ENCODE measurements at regions not wholly inside any gene's neighbourhood (a gene's known extent, or its start where the extent isn't known, plus 50 kb on each side); places are given as distances from the start of the nearest gene placed in this dataset.

- H3K4me1 ChIP-seq (ENCODE audit: control insufficient read depth, extremely low read depth, insufficient read depth, low read length), result no peaks in the 10 kb centered on the region
- no peak overlapping the region for H2AFZ ChIP-seq (ENCODE audit: low read length)
- no peak for TF ChIP-seq EZH2 (IDR thresholded peaks at IDR 0.05; ENCODE audit: low read length, missing control alignments)
- no peak for TF ChIP-seq CTCF (conservative IDR thresholded peaks at IDR 0.05 in 1 of 2, IDR thresholded peaks at IDR 0.05 in 1 of 2; ENCODE audit: low read depth in 1 of 2, low read length in 2 of 2)
- no peaks in the 10 kb centered on the region for H3K9me3 ChIP-seq (ENCODE audit: control insufficient read depth, insufficient read depth, low read depth, low read length)
- no peak overlapping the region for H3K9ac ChIP-seq (ENCODE audit: insufficient read depth, low read length)
- no peak for DNase-seq (ENCODE audit: low read depth in 2 of 2)
- no peaks in the 10 kb centered on the region for H3K27me3 ChIP-seq (ENCODE audit: control insufficient read depth, insufficient read depth, low read length)
- H3K36me3 ChIP-seq (ENCODE audit: control insufficient read depth, insufficient read depth, low read length), result no peaks in the 10 kb centered on the region
- H3K4me2 ChIP-seq (ENCODE audit: extremely low read depth, insufficient read depth, low read length), result no peak overlapping the region
- no peak overlapping the region for H3K27ac ChIP-seq (ENCODE audit: insufficient read depth, low read length)
- H4K20me1 ChIP-seq (ENCODE audit: control insufficient read depth, extremely low read depth, insufficient read depth, low read length), result no peaks in the 10 kb centered on the region
- no peak overlapping the region for H3K4me3 ChIP-seq (replicated peaks in 1 of 4; ENCODE audit: control extremely low read depth in 1 of 4, insufficient read depth in 1 of 4, low read depth in 3 of 4, low read length in 4 of 4)
- no peaks in the 10 kb centered on the region for H3K79me2 ChIP-seq (ENCODE audit: control insufficient read depth, insufficient read depth, low read length)
Measured at GRCh38 chr2:144632809-144633208, 112.9 kb upstream of the ZEB2 start.

- Histone ChIP-seq H3K27ac (ENCODE audit: insufficient read depth, low read length) (no peak overlapping the region), H3K36me3 (ENCODE audit: control insufficient read depth, insufficient read depth, low read length) (no peaks in the 10 kb centered on the region), H3K27me3 (ENCODE audit: control insufficient read depth, insufficient read depth, low read length) (no peaks in the 10 kb centered on the region), H3K4me3 (replicated peaks in 1 of 4; ENCODE audit: control extremely low read depth in 1 of 4, insufficient read depth in 1 of 4, low read depth in 3 of 4, low read length in 4 of 4) (no peak overlapping the region), H3K9ac (ENCODE audit: insufficient read depth, low read length) (no peak overlapping the region), H3K4me1 (ENCODE audit: control insufficient read depth, extremely low read depth, insufficient read depth, low read length) (no peaks in the 10 kb centered on the region), H3K9me3 (ENCODE audit: control insufficient read depth, insufficient read depth, low read depth, low read length) (no peaks in the 10 kb centered on the region), H2AFZ (ENCODE audit: low read length) (no peak overlapping the region), H3K4me2 (ENCODE audit: extremely low read depth, insufficient read depth, low read length) (no peak overlapping the region), H4K20me1 (ENCODE audit: control insufficient read depth, extremely low read depth, insufficient read depth, low read length) (no peaks in the 10 kb centered on the region), H3K79me2 (ENCODE audit: control insufficient read depth, insufficient read depth, low read length) (no peaks in the 10 kb centered on the region)
- TF ChIP-seq EZH2 (IDR thresholded peaks at IDR 0.05; ENCODE audit: low read length, missing control alignments) (no peak), CTCF (conservative IDR thresholded peaks at IDR 0.05 in 1 of 2, IDR thresholded peaks at IDR 0.05 in 1 of 2; ENCODE audit: low read depth in 1 of 2, low read length in 2 of 2) (no peak)
- DNase-seq (ENCODE audit: low read depth in 2 of 2), result no peak
Measured at GRCh38 chr2:144631636-144632035, 111.7 kb upstream of the ZEB2 start.

GRCh38 chr2:144630459-144631215 is 110.7 kb upstream of the ZEB2 start:
- no peak for DNase-seq (ENCODE audit: low read depth in 2 of 2)
- Histone ChIP-seq H4K20me1 (ENCODE audit: control insufficient read depth, extremely low read depth, insufficient read depth, low read length) (no peaks in the 10 kb centered on the region), H3K4me2 (ENCODE audit: extremely low read depth, insufficient read depth, low read length) (no peak overlapping the region), H3K79me2 (ENCODE audit: control insufficient read depth, insufficient read depth, low read length) (no peaks in the 10 kb centered on the region), H3K4me1 (ENCODE audit: control insufficient read depth, extremely low read depth, insufficient read depth, low read length) (no peaks in the 10 kb centered on the region), H3K9ac (ENCODE audit: insufficient read depth, low read length) (no peak overlapping the region), H3K36me3 (ENCODE audit: control insufficient read depth, insufficient read depth, low read length) (no peaks in the 10 kb centered on the region), H3K4me3 (replicated peaks in 1 of 4; ENCODE audit: control extremely low read depth in 1 of 4, insufficient read depth in 1 of 4, low read depth in 3 of 4, low read length in 4 of 4) (no peak overlapping the region), H2AFZ (ENCODE audit: low read length) (no peak overlapping the region), H3K27me3 (ENCODE audit: control insufficient read depth, insufficient read depth, low read length) (no peaks in the 10 kb centered on the region), H3K9me3 (ENCODE audit: control insufficient read depth, insufficient read depth, low read depth, low read length) (no peaks in the 10 kb centered on the region), H3K27ac (ENCODE audit: insufficient read depth, low read length) (no peak overlapping the region)
- no peak for TF ChIP-seq EZH2 (IDR thresholded peaks at IDR 0.05; ENCODE audit: low read length, missing control alignments)
- TF ChIP-seq CTCF (conservative IDR thresholded peaks at IDR 0.05 in 1 of 2, IDR thresholded peaks at IDR 0.05 in 1 of 2; ENCODE audit: low read depth in 1 of 2, low read length in 2 of 2), result no peak

All from fibroblast of lung (primary cell).